ENCODE measurements at regions not wholly inside any gene's neighbourhood (a gene's known extent, or its start where the extent isn't known, plus 50 kb on each side); places are given as distances from the start of the nearest gene placed in this dataset.
"Not testable (repeated sequence)": the region's sequence is repeated elsewhere in the genome, so short reads cannot be mapped to it uniquely, and the experiment has no call there.

DNA sequence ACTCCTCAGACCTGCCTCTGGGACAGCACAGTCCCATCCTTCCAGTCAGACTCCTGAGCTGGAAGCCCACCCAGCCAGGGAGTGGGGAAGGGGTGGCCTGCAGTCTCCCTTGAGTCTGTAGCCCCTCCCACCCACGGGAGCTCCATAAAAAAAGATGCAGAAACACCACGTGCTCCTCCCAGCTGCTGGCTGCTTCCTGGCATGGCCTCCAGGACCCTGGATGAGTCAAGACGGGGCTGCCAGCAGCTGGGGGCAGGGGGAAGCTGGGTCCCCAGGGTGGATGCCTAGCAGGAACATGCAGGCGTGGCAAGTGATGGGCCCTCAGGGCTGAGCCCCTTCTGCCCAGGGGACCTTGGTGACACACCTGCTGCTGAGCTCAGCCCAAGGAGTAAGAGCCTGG, 138.5 kb downstream of the TBC1D2B start:
- not testable (repeated sequence) for TF ChIP-seq ASH2L (IDR thresholded peaks at IDR 0.05; ENCODE audit: insufficient read length, low read depth, low read length); ZNF451 (CRISPR knock-in tag; IDR thresholded peaks at IDR 0.05); RNF2 (conservative IDR thresholded peaks at IDR 0.05; ENCODE audit: low read depth); MAFK (conservative IDR thresholded peaks at IDR 0.05 in 1 of 2, IDR thresholded peaks at IDR 0.05 in 1 of 2; ENCODE audit: low read length in 2 of 2); ZNF644 (CRISPR knock-in tag; IDR thresholded peaks at IDR 0.05; ENCODE audit: low read depth)
